SK-N-SH (cell line): ENCODE measurements at regions not wholly inside any gene's neighbourhood (a gene's known extent, or its start where the extent isn't known, plus 50 kb on each side); places are given as distances from the start of the nearest gene placed in this dataset.

Source experiments
- CTCF ChIA-PET: fragments of 300-600, 350-600 bp; formaldehyde crosslinking; extraction: SDS; loops from one replicate; lab custom pipeline; 2021; lab: Yijun Ruan, JAX
- POLR2A ChIA-PET: fragments of 350-600 bp; sonication (Branson Sonifier 250); formaldehyde crosslinking; extraction: SDS; loops from one replicate; lab custom pipeline; 2020; ENCODE audit warnings: antibody characterized with exemption, inconsistent platforms; lab: Yijun Ruan, JAX
- DNase-seq: peaks from one replicate; pipeline ENCODE4 v3.0.0; 2012
- H2AFZ ChIP-seq: fragments of 200-600 bp; sonication (generic); 2 replicates; pipeline ENCODE4 v1.8.1; 2016; ENCODE audit warnings: antibody characterized with exemption, mild to moderate bottlenecking, low read depth
- H3F3A ChIP-seq: fragments of 200-600 bp; sonication (generic); replicated peaks from 2 replicates; pipeline ENCODE3; 2016; ENCODE audit warnings: antibody characterized with exemption, mild to moderate bottlenecking; ENCODE audit not compliant: insufficient read depth
- H3K27ac ChIP-seq, 2 experiments: fragments of 200-500 bp in 1 of 2; fragments of 200-600 bp in 1 of 2; sonication (Bioruptor generic) in 1 of 2; sonication (generic), shearing (Covaris generic) in 1 of 2; 2 replicates each; pipeline versions ENCODE4 v1.5.1 to v1.6.1; 2014 to 2016; ENCODE audit warnings: low read depth in 2 of 2, inconsistent platforms in 1 of 2, low read length in 1 of 2, mild to moderate bottlenecking in 1 of 2, mixed read lengths in 1 of 2
- H3K27me3 ChIP-seq: fragments of 200-600 bp; sonication (generic), shearing (Covaris generic); 2 replicates; pipeline ENCODE4 v1.6.1; 2016; ENCODE audit warnings: mixed run types; ENCODE audit not compliant: insufficient read depth
- H3K36me3 ChIP-seq, 2 experiments: fragments of 200-500 bp in 1 of 2; fragments of 200-600 bp in 1 of 2; sonication (Bioruptor generic) in 1 of 2; sonication (generic) in 1 of 2; replicated peaks in 1 of 2; 2 replicates each; pipeline versions ENCODE3 to v1.5.1; 2014 to 2016; ENCODE audit warnings: low read length in 1 of 2, mild to moderate bottlenecking in 1 of 2; ENCODE audit not compliant: insufficient read depth in 2 of 2, control insufficient read depth in 1 of 2
- H3K4me1 ChIP-seq, 2 experiments: fragments of 200-500 bp in 1 of 2; fragments of 200-600 bp in 1 of 2; sonication (Bioruptor generic) in 1 of 2; sonication (generic), shearing (Covaris generic) in 1 of 2; 2 replicates each; pipeline versions ENCODE4 v1.5.1 to v1.6.1; 2014 to 2016; ENCODE audit warnings: low read depth in 1 of 2, low read length in 1 of 2, mixed run types in 1 of 2; ENCODE audit not compliant: insufficient read depth in 2 of 2, control insufficient read depth in 1 of 2
- H3K4me2 ChIP-seq: fragments of 200-600 bp; sonication (generic), shearing (Covaris generic); 2 replicates; pipeline ENCODE4 v1.6.1; 2017; ENCODE audit warnings: mixed run types
- H3K4me3 ChIP-seq, 2 experiments: fragments of 200-500 bp in 1 of 2; fragments of 200-600 bp in 1 of 2; sonication (Bioruptor generic) in 1 of 2; sonication (generic), shearing (Covaris generic) in 1 of 2; 2 replicates each; pipeline versions ENCODE4 v1.5.1 to v1.8.1; 2014 to 2016; ENCODE audit warnings: low read depth in 2 of 2, inconsistent platforms in 1 of 2, low read length in 1 of 2, mild to moderate bottlenecking in 1 of 2, mixed read lengths in 1 of 2, moderate library complexity in 1 of 2
- H3K79me2 ChIP-seq: fragments of 200-600 bp; sonication (generic); 2 replicates; pipeline ENCODE4 v1.8.1; 2017; ENCODE audit warnings: mild to moderate bottlenecking; ENCODE audit not compliant: insufficient read depth
- H3K9ac ChIP-seq: fragments of 200-600 bp; sonication (generic); 2 replicates; pipeline ENCODE4 v1.6.1; 2017; ENCODE audit warnings: mixed run types
- H3K9me2 ChIP-seq: fragments of 200-600 bp; sonication (generic); 2 replicates; pipeline ENCODE4 v1.6.1; 2017; ENCODE audit warnings: mixed run types
- H3K9me3 ChIP-seq: fragments of 200-600 bp; sonication (generic); 2 replicates; pipeline ENCODE4 v1.6.1; 2017; ENCODE audit warnings: mixed run types, mild to moderate bottlenecking, moderate library complexity
- H4K20me1 ChIP-seq: fragments of 200-600 bp; sonication (generic); 2 replicates; pipeline ENCODE4 v1.6.1; 2017; ENCODE audit warnings: mild to moderate bottlenecking, mixed run types; ENCODE audit not compliant: insufficient read depth
- EZH2phosphoT487 ChIP-seq: fragments of 200-600 bp; sonication (generic); IDR thresholded peaks from 2 replicates; pipeline ENCODE4 v1.6.1; 2017; ENCODE audit warnings: low read depth, mixed run types, mild to moderate bottlenecking, antibody characterized with exemption, moderate library complexity, borderline replicate concordance
- FOXJ3 ChIP-seq: sonication (generic); formaldehyde crosslinking; IDR thresholded peaks from 2 replicates; pipeline ENCODE4 v1.5.1; 2020; ENCODE audit warnings: mild to moderate bottlenecking, missing genetic modification reagents
- FOXM1 ChIP-seq: IDR thresholded peaks from 2 replicates; pipeline ENCODE4 v1.4.0; 2012; ENCODE audit warnings: low read depth, mild to moderate bottlenecking
- JUND ChIP-seq: IDR thresholded peaks from 2 replicates; pipeline ENCODE4 v1.4.0; 2012
- MAX ChIP-seq: IDR thresholded peaks from 2 replicates; pipeline ENCODE4 v1.4.0; 2012; ENCODE audit warnings: low read depth
- RCOR1 ChIP-seq: fragments of 150-350 bp; IDR thresholded peaks from 2 replicates; pipeline ENCODE4 v1.6.1; 2017; ENCODE audit warnings: antibody characterized with exemption, low read length
- RXRA ChIP-seq: IDR thresholded peaks from 2 replicates; pipeline ENCODE4 v1.4.0; 2012; ENCODE audit warnings: low read depth, mild to moderate bottlenecking, borderline replicate concordance
- SMC3 ChIP-seq: IDR thresholded peaks from 2 replicates; pipeline ENCODE4 v1.6.1; 2012; ENCODE audit warnings: low read depth, low read length, improper control_type of control experiment
- TEAD4 ChIP-seq: IDR thresholded peaks from 2 replicates; pipeline ENCODE4 v1.4.0; 2012; ENCODE audit warnings: mild to moderate bottlenecking, borderline replicate concordance; ENCODE audit not compliant: insufficient read depth
- ZBTB33 ChIP-seq: IDR thresholded peaks from 2 replicates; pipeline ENCODE4 v1.4.0; 2012; ENCODE audit warnings: low read depth, borderline replicate concordance
- WGBS: methylation state at CpG from one replicate; pipeline ENCODE4 v1.1.6; 2017; ENCODE audit warnings: low lambda C conversion rate; 5-methylcytosine and 5-hydroxymethylcytosine counted together
- TF ChIP-seq, protein P1 (sequence below): IDR thresholded peaks from 2 replicates; pipeline ENCODE4 v1.4.0; 2012; ENCODE audit warnings: low read depth, borderline replicate concordance
- TF ChIP-seq, protein P2 (sequence below): fragments of 150-350 bp; IDR thresholded peaks from 2 replicates; pipeline ENCODE4 v1.6.1; 2017; ENCODE audit warnings: antibody characterized with exemption, low read length, low read depth, borderline replicate concordance

DNA sequence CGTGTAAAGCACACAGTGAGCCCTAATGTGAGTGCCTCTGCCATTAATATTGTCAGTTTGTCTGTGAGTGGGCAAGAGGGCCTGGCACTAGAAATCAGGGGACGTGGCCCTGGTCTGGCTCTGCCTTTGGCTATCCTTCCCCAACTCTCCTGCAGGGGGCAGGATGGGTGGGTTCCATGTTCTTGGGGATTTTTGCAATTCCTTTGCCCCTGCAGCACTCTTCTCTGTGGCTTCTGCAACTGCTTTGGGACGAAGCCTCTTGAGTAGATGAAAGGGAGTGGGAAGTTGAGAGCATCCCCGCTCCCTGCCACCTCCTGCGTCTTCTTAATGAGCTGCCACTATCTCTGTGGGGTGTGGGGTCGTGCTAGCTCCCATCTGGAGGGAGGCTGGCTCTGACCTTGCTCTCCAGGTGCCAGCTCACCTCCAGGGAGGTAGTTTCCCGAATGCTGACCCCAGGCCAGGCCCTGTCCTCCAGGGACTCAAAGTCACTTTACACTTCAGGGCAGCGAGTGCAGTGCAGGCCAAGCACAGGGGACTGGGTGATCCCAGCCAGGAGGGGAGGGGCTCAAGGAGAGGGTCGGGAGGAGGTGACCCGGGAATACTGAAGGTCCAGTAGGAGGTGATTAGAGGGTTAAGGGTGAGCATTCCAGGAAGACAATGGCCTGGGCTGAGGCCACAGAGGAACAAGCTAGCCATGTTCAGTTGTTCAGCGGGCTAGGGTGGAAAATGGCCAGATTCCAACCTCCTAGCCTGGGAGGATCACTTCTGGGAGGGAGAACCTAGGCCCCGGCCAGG is 121.0 kb upstream of the NLRP1 start (continued):
- no peak for TF ChIP-seq MAX

GRCh38 chr17:5705876-5706576 is 121.7 kb upstream of the NLRP1 start:
- H4K20me1 ChIP-seq: no peaks in the 10 kb centered on the region
- no peak for TF ChIP-seq EZH2phosphoT487
- TF ChIP-seq, protein P1, sequence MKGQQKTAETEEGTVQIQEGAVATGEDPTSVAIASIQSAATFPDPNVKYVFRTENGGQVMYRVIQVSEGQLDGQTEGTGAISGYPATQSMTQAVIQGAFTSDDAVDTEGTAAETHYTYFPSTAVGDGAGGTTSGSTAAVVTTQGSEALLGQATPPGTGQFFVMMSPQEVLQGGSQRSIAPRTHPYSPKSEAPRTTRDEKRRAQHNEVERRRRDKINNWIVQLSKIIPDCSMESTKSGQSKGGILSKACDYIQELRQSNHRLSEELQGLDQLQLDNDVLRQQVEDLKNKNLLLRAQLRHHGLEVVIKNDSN: no peak
- TF ChIP-seq TEAD4: no peak
- no peak for TF ChIP-seq FOXM1
- TF ChIP-seq, protein P2, sequence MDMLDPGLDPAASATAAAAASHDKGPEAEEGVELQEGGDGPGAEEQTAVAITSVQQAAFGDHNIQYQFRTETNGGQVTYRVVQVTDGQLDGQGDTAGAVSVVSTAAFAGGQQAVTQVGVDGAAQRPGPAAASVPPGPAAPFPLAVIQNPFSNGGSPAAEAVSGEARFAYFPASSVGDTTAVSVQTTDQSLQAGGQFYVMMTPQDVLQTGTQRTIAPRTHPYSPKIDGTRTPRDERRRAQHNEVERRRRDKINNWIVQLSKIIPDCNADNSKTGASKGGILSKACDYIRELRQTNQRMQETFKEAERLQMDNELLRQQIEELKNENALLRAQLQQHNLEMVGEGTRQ: no peak
- no peak for TF ChIP-seq ZBTB33
- no peak for TF ChIP-seq RCOR1
- no peak for TF ChIP-seq FOXJ3 (CRISPR knock-in tag)
- no peak for TF ChIP-seq JUND
- TF ChIP-seq SMC3: no peak
- no peak for TF ChIP-seq RXRA
- no peak for DNase-seq
- H3K4me3 ChIP-seq: no peak overlapping the region
- CTCF ChIA-PET: interaction anchor here (0.7 to 3.6 kb wide), 20 partner anchors 9 to 717 kb away, joined by 3 to 28 read pairs (median 4); no protein-coding TSS in a partner anchor
- no peaks in the 10 kb centered on the region for H3K9me3 ChIP-seq
- no peaks in the 10 kb centered on the region for H3F3A ChIP-seq
- H3K4me1 ChIP-seq: no peaks in the 10 kb centered on the region
- H3K9me2 ChIP-seq: no peaks in the 10 kb centered on the region
- no peak overlapping the region for H2AFZ ChIP-seq
- H3K9ac ChIP-seq: no peak overlapping the region
- no peaks in the 10 kb centered on the region for H3K36me3 ChIP-seq
- no peak overlapping the region for H3K4me2 ChIP-seq
- no peaks in the 10 kb centered on the region for H3K79me2 ChIP-seq
- H3K27me3 ChIP-seq: peaks cover 5% of the 10 kb centered on the region; the same call in 1 of the 2 replicates
- no peak overlapping the region for H3K27ac ChIP-seq
- WGBS: 53% methylated on average over 8 of the region's 10 CpGs
- POLR2A ChIA-PET: no interaction called here
